GM12875 (cell line): ENCODE measurements at regions not wholly inside any gene's neighbourhood (a gene's known extent, or its start where the extent isn't known, plus 50 kb on each side); places are given as distances from the start of the nearest gene placed in this dataset.

Experiments used
- H3K4me3 ChIP-seq: one replicate; pipeline ENCODE4 v1.5.1; 2011; ENCODE audit warnings: low read depth, low read length, control low read depth
- CTCF ChIP-seq: IDR thresholded peaks from 2 replicates; pipeline ENCODE4 v1.5.1; 2011; ENCODE audit warnings: low read depth, mild to moderate bottlenecking, control low read depth, inconsistent platforms, low read length, moderate library complexity, borderline replicate concordance; ENCODE audit not compliant: insufficient read depth

GRCh38 chr4:26110493-26110892, 196.5 kb downstream of the SMIM20 start:
- no peak overlapping the region for H3K4me3 ChIP-seq
- no peak for TF ChIP-seq CTCF

DNA sequence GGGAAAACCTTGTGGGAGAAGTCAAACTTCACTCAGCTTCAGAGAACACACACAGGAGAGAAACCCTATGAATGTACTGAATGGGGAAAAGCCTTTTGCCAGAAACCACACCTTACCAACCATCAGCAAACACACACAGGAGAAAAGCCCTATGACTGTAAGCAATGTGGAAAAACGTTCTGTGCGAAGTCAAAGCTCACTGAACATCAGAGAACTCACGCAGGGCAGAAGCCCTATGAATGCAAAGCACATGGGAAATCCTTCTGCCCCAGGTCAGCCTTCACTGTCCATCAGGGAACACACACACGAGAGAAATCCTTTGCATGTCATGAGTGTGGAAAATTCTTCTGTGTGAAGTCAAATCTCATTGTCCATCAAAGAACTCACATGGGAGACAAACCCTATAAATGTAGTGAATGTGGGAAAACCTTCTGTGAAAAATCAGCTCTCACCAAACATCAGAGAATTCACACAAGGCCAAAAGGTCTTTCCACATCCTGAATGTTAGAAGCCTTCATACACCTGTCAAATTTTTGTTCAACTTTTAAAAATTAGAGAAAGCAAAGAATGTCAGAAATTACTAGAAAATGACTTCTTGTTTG, 199.4 kb downstream of the SMIM20 start:
- H3K4me3 ChIP-seq = no peak overlapping the region
- TF ChIP-seq CTCF = no peak

DNA sequence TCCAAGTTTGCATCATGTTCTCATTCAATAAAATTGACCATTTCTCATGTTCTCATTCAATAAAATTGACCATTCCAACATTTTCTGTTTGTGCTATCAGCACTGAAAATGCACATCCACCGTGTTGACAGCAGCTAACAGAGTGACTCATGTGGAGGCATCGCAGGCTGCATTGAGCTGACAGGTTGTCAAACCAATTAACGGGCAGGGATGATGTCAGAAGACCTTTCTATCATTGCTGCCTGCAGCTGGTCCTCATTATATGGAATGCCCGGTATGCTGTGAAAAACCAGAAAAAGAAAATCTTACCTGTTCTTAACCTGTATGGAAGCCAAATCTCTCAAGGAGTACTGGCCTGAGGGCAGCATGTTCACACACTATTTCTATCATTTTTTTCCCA, 202.0 kb downstream of the SMIM20 start:
- H3K4me3 ChIP-seq = no peak overlapping the region
- no peak for TF ChIP-seq CTCF

DNA sequence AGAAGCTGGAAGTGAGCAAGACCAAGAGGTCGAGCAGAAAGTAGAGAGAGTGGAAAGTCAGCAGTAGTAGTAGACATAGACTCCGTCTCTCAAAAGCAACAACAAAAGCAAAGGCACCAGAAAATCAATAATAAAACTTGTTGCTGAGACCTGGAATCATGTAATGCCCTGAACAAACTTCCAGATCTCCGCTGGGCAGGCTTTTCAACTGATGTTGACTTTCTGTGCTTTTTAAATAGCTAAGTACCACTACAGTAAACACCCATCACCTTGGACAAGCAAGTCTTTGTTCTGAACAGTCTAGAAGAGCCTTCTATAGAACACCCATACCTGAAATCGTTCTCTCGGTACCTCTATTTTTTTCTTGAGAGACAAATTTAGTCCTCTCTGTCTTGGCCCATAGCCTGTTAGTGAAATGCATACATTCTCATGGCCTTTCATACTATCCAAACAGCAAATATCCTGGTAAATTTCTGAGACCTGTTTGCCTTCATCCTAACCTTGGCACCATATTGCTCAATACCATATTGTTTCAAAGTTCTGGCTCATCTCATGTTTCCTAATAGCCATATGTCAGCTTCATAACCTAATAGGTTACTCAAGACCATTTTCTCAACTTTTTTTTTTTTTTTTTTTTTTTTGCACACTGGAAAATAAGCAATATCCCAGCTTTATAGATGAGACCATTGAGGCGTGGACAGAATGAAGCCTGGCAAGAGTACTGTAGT, 200.6 kb upstream of the RBPJ start:
- no peak for TF ChIP-seq CTCF
- no peak overlapping the region for H3K4me3 ChIP-seq

GRCh38 chr4:26122690-26123089, 198.1 kb upstream of the RBPJ start:
- no peak for TF ChIP-seq CTCF
- no peak overlapping the region for H3K4me3 ChIP-seq

DNA sequence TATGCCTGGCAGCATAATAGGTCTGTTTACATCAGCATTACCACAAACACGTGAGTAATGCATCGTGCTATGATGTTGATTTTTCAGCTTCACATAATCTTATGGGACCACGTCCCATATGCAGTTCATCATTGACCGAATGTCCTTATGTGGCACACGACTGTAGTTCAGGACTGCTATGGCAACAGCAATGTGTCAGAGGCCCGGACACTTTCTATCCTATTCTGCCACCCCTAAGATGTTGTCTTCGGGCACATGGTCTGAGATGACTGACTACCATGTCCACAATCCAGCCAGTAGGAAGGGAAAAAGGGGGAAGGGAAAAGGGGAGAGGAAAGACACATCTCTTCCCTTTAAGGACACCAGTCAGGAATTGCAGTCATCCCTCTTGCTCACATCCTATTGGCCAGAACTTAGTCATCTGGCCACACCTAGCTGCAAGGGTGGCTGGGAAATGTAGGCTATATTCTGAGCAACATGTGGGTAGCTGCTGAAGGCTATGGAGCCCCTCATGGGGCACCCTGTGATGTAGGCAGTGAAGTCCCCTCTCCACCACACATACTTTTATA, 196.0 kb upstream of the RBPJ start:
- no peak overlapping the region for H3K4me3 ChIP-seq

More for the DNA sequence above, 196.0 kb upstream of the RBPJ start:
- TF ChIP-seq CTCF = no peak
